SKM-1 treated with dmso at 0.1 percent for 144 hours (cell line): ENCODE measurements at regions not wholly inside any gene's neighbourhood (a gene's known extent, or its start where the extent isn't known, plus 50 kb on each side); places are given as distances from the start of the nearest gene placed in this dataset.

Experiments
- DNase-seq: peaks from one replicate; lab custom pipeline; 2025; ENCODE audit not compliant: unreplicated experiment; lab: John Stamatoyannopoulos, UW

DNA sequence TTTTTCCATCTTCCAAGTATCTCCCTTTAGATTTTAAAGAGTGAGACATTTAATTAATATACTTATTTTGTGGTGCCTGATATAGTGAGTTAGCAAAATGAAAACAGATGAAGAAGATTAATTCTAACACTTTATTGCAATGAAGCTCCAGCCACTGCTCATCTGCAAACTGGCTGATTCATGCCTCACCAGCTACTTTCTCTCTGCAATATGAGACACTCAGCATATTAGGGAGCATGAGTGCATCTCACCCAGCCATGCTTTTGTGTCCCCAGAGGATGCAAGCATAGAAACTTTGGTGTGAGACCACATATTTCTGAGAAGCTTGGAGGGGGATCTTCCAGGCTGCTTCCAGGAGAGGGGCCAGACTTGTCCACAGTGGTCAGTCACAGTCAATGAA, 148.6 kb downstream of the BMP4 start:
- no peak for DNase-seq

DNA sequence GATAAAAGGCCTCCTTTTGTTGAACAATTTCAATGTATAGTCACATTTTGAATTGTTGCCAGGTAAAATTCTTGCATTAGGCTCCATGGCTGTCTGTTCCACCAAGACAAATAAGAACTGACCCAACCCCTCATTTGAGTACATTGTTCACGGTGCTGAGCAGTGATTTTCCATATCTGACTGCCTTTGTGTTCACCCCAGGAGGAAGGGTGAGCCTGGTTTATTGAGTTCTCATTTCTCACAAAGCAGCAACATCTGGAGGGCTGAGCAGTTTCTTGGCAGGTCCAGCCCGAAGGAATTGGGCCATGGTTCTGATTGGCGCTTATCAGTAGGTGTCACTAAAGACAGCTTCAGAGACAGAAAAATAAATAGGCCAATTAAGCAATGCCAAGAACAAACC, 149.1 kb downstream of the BMP4 start:
- DNase-seq = no peak

DNA sequence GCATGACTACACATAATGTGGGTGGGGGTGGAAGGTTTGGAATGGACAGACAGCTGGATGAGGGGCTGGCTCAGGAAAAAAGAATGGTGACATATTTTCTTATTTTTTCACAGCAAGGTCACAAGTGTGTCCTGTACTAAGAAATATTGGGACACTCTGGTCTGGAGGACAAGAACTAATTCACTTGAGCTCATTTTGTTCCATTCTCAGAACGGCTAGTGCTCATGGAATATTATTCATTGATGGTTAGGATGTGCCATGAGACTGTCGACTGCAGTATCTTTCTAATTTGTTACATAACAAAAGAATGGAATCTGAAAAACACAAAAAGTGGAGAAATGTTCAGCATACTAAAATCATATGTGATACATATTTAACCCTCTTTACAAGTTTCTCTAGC, 149.5 kb downstream of the BMP4 start:
- no peak for DNase-seq

- no peak for DNase-seq
Measured at GRCh38 chr14:53796734-53797133, 159.9 kb downstream of the BMP4 start.

- DNase-seq = no peak
Measured at GRCh38 chr14:53793790-53794505, 162.7 kb downstream of the BMP4 start.

GRCh38 chr14:53792909-53793308, 163.7 kb downstream of the BMP4 start:
- no peak for DNase-seq

GRCh38 chr14:53790731-53791500, 165.7 kb downstream of the BMP4 start:
- no peak for DNase-seq

DNA sequence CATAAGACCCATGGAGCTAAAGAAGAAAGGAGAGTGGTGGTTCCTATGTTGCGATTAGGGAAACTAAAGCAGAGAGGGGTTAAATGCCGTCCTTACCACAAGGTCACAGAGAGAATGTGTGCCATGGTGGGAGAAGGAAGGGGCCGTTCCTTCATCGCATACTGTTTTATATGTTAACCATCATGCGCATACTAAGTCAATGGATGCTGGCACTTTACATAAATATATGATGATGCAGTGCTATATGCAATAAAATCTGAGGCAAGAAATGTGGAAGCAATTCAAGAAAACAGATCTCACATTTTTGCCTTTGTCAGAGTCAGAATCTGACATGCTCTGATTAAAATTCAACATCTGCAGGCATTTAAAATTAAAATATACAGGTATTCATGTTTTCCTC, 168.1 kb downstream of the BMP4 start:
- no peak for DNase-seq

DNA sequence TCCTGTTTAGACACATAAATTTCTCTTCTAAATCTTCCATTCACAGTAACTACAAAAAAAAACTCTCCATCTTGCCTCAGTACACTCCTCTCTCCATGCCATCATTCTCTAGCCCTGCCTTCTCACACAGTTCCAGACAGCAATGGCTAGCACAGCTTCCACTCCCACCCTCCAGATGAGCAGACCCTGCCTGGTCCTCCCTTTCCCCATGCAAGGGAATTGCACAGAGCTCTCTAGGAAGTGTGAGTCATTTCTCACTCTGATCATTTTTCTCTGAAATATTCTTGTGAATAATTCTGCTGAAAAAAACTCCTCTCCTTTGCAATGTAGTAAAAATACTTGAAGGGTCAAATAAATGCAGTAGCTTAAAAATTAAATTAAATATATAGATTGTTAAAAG, 170.6 kb downstream of the BMP4 start:
- DNase-seq = no peak

DNA sequence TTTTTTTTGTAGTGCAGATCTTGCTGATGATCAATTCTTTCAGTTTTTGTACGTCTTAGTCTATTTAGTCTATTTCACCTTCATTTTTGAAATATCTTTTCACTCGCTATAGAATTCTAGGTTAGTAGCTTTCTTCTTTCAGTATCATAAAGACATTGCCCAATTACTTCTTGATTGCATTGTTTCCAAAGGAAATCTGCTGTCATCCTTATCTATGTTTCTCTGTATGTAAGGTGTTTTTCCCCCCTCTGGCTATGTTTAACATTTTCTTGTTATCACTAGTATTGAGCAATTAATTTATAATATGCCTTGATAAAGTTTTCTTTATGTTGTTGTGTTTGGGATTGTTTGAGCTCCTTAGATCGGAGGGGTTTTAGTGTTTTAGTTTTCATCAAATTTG, 171.9 kb downstream of the BMP4 start:
- no peak for DNase-seq

- no peak for DNase-seq
Measured at GRCh38 chr14:53783256-53783655, 173.4 kb downstream of the BMP4 start.

DNA sequence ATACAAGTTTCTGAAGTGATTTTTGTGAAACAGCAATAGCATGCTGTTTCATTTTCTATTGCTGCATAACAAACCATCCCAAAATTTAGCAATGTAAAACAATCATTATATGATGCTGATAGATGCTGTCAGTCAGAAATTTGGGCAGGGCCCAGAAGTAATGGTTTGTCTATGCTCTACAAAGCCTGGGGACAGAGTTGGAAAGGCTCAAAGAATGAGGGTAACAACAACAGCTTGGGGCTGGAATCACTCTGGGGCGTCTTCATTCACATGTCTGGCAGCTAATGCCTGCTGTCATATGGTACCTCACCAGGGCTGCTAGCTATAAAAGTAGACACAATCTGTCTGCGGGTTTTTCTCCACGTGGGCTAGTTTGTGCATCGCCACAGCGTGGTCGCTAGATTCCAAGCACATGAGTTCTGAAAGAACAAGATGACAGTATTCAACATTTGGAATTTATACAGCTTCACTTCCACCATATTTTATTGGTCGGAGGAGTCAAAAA, 176.5 kb downstream of the BMP4 start:
- no peak for DNase-seq

DNA sequence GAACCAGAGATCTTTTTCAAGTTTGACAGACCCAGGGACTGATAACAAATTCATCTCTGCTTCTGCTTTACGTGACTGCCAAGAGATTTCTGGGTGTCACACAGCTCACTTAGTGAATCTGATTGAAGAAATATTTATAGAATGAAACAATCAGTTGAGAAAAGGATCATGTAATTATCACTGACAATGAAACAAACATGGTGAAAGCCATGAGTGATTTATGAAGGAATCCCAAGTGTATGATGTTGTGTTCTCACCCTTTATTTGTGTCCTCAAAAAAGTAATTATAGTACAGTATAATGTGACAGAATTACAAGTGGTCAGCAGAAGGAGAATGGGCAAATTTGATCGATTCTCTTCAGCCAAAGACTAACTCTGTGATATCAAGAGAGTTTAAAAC, 177.3 kb downstream of the BMP4 start:
- DNase-seq = no peak

GRCh38 chr14:53778263-53778662, 178.4 kb downstream of the BMP4 start:
- DNase-seq = no peak

DNA sequence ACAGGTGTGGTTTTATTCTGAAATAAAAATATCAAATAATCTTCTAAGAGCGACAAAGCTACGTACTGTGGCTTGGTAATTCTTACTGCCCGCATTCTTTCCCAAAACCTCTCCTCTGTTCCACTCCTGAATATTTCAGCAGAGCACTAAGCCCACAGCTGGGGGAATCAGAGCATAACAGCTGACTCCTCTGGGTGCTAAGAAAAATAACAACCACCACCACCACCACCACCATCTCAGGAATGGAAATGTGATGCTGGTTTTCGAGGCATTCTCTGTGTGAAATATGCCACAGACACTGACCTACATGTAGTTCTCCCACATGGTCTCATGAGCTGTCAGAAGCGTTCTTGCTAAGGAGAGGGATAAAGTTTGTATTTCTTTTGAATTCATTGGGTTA, 183.7 kb downstream of the BMP4 start:
- DNase-seq = no peak

DNA sequence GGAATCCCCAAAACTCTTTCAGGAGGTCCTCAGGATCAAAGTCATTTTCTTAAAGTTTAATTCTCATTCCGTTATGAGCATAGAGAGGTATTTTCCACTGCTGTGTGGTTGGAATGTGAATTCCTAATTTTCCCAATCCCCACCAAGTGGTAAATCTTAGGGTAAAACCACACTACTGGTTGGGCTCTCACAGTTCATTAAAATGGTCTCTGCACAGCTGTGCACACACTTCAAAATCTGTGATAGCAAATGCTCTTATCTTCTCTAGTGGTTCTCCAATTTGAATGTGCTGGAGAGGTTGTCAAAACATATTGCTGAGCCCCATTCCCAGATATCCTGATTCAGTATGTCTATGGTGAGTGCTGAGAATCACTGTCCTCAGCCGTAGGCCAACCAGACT, 189.1 kb downstream of the BMP4 start:
- DNase-seq = no peak

DNA sequence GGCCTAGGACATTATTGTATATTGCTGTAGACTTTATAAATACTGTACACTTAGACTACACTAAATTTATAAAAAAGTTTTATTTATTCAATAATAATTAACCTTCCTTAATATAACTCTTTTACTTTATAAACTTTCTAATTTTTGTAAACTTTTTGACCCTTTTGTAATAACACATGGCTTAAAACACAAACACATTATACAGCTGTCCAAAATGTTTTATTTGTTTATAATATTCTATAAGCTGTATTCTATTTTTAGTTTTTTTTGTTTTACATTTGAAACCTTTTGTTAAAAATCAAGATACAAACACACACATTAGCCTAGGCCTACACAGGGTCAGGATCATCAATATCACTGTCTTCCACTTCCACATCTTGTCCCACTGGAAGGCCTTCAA, 190.0 kb downstream of the BMP4 start:
- DNase-seq = no peak

DNA sequence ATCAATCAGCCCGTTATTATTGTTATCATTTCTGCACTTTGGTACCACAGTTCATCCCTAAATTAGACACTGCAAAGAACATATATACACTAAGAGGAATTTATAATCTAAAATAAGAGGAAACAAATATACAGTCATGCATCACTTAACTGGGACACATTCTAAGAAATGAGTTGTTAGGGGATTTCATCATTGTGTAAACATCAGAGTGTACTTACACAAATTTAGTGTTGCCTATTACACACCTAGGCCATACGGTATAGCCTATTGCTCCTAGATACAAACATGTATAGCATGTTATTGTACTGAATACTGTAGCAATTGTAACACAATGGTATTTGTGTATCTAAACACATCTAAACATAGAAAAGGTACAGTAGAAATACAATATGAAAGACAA, 190.5 kb downstream of the BMP4 start:
- DNase-seq = no peak

DNA sequence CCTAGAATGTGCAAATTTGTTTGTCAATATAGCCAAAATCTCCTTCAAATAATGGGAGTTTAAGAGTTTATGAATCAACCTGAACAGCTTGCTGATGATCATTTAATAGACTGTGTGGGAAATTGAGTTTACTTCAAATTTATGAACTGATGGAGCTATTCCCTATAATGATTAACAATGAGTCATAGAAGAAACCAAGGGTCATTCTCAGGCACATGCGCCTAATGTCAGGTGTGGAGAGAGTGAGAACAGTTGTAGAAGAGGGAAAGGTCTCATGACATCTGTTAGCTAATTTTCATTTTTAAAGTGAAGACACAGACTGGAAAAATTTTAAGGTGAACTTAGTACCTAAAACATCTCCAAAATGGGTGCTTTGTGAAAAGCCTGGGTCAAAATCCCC, 191.8 kb downstream of the BMP4 start:
- DNase-seq = no peak

GRCh38 chr14:53758141-53758540, 198.5 kb downstream of the BMP4 start:
- no peak for DNase-seq

DNA sequence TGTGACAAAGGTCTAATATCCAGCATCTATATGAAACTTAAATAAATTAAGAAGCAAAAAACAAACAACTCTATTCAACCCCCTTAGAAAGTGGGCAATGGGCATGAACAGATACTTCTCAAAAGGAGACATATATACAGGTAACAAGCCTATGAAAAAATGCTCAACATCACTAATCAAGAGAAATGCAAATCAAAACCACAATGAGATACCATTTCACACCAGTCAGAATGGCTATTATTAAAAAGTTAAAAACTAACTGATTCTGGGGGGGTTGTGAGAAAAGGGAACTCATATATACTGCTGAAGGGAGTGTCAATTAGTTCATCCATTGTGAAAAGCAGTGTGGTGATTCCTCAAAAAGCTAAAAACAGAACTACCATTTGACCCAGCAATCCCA, 198.9 kb downstream of the BMP4 start:
- DNase-seq = no peak

GRCh38 chr14:53751650-53752049, 205.0 kb downstream of the BMP4 start:
- no peak for DNase-seq

DNA sequence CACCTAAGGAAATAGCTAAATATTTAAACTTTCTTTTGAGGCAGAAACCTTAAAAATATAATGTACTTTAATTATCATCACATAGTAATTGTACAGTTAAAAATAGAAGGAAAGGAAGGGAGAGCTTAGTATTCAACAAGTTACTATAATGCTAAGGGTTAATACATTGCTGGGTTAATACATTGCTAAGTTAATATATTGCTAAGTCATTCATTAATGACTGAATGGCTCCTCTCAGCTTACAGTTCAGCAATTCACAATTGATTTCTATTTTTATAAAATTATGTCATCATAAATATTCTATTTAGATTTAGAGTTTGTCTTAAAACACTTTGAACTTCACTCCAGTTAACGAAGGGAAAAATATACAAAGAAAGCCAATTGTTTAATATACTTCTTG, 207.9 kb downstream of the BMP4 start:
- DNase-seq = no peak
